NB4 (cell line): ENCODE measurements at regions not wholly inside any gene's neighbourhood (a gene's known extent, or its start where the extent isn't known, plus 50 kb on each side); places are given as distances from the start of the nearest gene placed in this dataset.
"Not testable (repeated sequence)": the region's sequence is repeated elsewhere in the genome, so short reads cannot be mapped to it uniquely, and the experiment has no call there.

ENCODE experiments used
- DNase-seq: peaks from one replicate; pipeline ENCODE4 v3.0.0; 2010; ENCODE audit warnings: low read depth
- H3K4me3 ChIP-seq: one replicate; pipeline ENCODE4 v1.5.1; 2011; ENCODE audit warnings: mild to moderate bottlenecking, low read depth, low read length, moderate library complexity
- MYC ChIP-seq: IDR thresholded peaks from 2 replicates; pipeline ENCODE4 v1.6.1; 2011; ENCODE audit warnings: low read depth, low read length
- POLR2A ChIP-seq: IDR thresholded peaks from 2 replicates; pipeline ENCODE4 v1.6.1; 2011; ENCODE audit warnings: mild to moderate bottlenecking; ENCODE audit not compliant: insufficient read length; ENCODE audit errors: extremely low read depth
- TF ChIP-seq, protein P1 (sequence below): IDR thresholded peaks from 2 replicates; pipeline ENCODE4 v1.6.1; 2011; ENCODE audit warnings: low read depth, low read length
- TF ChIP-seq, protein P2 (sequence below): IDR thresholded peaks from one replicate; pipeline ENCODE4 v1.5.1; 2012; ENCODE audit warnings: low read depth, low read length

DNA sequence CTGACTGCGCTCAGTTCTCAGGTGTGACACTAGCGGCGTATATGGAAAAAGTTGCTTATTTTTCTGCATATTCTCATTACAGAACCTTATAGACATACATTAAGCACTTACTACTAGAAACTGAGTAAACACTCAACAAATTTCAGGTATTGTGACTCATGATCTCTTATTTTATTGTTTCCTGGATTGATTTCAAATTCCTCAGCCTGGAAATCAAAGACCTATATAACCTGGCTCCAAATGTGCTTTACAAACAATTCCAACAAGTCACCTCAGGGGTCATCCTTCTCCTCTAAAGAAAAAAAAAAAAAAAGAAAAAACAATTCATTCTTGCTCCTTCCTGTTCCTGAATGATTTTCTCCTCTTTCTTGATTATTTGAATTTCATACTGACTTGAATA is 152.3 kb downstream of the ADAM29 start:
- no peak overlapping the region for H3K4me3 ChIP-seq
- no peak for TF ChIP-seq POLR2A
- DNase-seq: no peak

DNA sequence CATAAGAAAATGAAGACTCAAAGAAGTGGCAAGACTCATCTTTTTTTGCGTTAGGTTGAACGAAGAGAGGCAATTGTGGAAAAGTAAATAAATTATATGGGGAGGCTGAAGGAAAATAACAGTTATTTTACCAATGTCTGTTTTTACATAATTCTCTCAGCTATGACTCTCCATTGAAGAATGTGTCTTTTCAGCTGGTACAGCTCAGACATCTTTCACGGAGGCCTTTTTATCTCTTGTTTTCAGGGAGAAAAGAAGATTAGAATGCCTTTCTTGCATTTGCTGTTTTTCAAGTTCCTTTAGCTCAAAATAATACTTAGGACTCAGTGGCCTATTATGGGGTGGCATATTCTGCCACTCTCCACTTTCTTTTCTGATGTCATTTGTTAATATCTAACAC is 153.0 kb downstream of the ADAM29 start:
- H3K4me3 ChIP-seq: no peak overlapping the region
- no peak for DNase-seq
- TF ChIP-seq POLR2A: no peak
- no peak for TF ChIP-seq MYC
- TF ChIP-seq, protein P1, sequence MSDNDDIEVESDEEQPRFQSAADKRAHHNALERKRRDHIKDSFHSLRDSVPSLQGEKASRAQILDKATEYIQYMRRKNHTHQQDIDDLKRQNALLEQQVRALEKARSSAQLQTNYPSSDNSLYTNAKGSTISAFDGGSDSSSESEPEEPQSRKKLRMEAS: no peak
- TF ChIP-seq, protein P2, sequence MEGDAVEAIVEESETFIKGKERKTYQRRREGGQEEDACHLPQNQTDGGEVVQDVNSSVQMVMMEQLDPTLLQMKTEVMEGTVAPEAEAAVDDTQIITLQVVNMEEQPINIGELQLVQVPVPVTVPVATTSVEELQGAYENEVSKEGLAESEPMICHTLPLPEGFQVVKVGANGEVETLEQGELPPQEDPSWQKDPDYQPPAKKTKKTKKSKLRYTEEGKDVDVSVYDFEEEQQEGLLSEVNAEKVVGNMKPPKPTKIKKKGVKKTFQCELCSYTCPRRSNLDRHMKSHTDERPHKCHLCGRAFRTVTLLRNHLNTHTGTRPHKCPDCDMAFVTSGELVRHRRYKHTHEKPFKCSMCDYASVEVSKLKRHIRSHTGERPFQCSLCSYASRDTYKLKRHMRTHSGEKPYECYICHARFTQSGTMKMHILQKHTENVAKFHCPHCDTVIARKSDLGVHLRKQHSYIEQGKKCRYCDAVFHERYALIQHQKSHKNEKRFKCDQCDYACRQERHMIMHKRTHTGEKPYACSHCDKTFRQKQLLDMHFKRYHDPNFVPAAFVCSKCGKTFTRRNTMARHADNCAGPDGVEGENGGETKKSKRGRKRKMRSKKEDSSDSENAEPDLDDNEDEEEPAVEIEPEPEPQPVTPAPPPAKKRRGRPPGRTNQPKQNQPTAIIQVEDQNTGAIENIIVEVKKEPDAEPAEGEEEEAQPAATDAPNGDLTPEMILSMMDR: no peak

DNA sequence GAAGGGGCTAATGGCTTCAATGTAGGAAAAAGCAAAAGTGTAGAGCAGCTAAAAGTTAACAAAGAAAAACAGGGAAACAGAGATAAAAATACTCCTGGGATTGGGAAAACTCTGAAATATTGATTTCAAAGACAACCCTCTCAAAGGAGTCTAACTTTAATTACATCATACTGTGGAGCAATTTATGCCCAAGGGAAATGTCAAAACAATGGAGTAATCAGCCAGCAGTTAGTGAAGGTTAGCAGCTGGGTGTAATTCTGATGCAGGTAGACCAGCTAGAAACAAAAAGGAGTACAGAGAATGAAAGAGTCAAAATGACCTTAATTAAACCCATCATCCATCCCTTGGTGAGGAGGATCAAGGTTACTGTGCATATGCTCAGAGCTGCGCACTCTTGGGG is 169.0 kb downstream of the ADAM29 start:
- DNase-seq: no peak
- H3K4me3 ChIP-seq: no peak overlapping the region
- TF ChIP-seq, protein P1: no peak
- TF ChIP-seq, protein P2: no peak
- TF ChIP-seq POLR2A (no peak), MYC (no peak)

DNA sequence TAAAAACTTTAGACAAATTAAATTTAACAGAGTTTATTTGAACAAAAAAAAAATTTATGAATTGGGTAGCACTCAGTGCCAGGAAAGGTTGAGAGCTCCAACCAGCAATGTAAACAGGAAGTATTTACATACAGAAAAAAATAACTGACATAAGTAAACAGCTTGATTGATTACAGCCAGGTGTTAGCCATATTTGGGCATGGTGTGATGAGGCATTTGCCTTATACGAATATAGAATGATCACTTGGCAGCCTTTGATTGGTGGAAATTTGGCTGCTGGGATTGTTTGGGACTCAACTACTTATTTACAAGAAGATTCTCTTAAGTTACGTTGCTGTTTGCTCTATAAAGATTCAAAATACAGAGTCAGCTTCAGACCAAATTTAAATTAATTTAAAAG is 172.0 kb downstream of the ADAM29 start:
- no peak overlapping the region for H3K4me3 ChIP-seq
- no peak for TF ChIP-seq MYC
- TF ChIP-seq, protein P2: no peak
- no peak for TF ChIP-seq POLR2A
- TF ChIP-seq, protein P1: no peak
- DNase-seq: no peak

DNA sequence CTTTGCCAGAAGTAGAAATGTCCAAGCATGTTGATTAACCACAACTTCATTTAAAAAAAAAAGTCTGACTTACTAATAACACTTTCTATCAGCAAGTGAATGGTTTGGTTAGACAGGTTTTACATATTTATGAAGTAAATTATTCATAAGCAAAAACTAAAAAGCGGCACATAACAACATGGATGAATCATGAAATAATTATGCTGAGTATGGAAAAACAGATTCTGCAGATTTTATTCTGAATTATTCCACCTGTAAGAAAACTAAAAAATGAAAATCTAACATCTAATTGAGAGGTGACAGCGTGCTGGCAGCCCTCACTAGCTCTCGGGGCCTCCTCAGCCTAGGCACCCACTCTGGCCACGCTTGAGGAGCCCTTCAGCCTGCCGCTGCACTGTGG is 173.5 kb downstream of the ADAM29 start:
- no peak overlapping the region for H3K4me3 ChIP-seq
- no peak for DNase-seq
- TF ChIP-seq MYC (no peak), POLR2A (no peak)
- TF ChIP-seq, protein P2: no peak
- TF ChIP-seq, protein P1: no peak

DNA sequence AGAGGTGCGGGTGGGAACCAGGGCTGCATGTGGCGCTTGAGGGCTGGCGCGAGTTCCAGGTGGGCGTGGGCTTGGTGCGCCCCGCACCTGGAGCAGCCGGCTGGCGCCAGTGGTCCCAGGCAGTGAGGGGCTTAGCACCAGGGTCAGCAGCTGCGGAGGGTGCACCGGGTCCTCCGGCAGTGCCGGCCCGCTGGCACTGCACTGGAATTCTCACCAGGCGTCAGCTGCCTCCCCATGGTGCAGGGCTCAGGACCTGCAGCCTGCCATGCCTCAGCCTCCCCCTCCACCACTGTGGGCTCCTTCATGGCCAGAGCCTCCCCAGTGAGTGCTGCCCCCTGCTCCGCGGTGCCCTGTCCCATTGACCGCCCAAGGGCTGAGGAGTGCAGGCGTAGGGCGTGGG is 174.0 kb downstream of the ADAM29 start:
- no peak for DNase-seq
- TF ChIP-seq POLR2A (no peak), MYC (no peak)
- TF ChIP-seq, protein P1: no peak
- no peak overlapping the region for H3K4me3 ChIP-seq

DNA sequence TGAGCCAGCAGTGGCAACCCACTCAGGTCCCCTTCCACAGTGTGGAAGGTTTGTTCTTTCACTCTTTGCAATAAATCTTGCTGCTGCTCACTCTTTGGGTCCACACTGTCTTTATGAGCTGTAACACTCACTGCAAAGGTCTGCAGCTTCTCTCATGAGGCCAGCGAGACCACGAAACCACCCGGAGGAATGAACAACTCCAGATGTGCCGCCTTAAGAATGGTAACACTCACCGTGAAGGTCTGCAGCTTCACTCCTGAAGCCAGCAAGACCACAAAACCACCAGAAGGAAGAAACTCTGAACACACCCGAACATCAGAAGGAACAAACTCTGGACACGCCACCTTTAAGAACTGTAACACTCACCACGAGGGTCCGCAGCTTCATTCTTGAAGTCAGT is 174.9 kb downstream of the ADAM29 start:
- DNase-seq, H3K4me3 ChIP-seq: not testable (repeated sequence)

DNA sequence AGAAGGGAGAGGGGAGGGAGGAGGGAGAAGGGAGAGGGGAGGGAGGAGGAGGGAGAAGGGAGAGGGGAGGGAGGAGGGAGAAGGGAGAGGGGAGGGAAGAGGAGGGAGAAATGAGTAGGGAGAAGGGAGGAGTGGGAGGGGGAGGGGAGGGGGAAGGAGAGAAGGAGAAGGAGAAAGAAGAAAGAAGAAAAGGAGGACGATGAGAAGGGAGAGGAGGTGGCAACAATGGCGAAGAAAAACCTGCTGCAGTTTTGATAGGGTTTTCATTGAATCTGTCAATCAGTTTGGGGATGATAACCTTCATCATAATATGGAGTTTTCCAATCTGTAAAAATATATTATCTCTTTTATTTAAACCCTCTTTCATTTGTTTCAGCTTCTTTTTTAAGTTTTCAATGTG is 185.2 kb downstream of the ADAM29 start:
- no peak for TF ChIP-seq POLR2A
- TF ChIP-seq, protein P1: no peak
- TF ChIP-seq MYC: no peak
- TF ChIP-seq, protein P2: no peak
- DNase-seq: no peak
- H3K4me3 ChIP-seq: no peak overlapping the region
